DND-41 (cell line): ENCODE measurements at regions not wholly inside any gene's neighbourhood (a gene's known extent, or its start where the extent isn't known, plus 50 kb on each side); places are given as distances from the start of the nearest gene placed in this dataset.

Experiments used
- ATAC-seq: fragments of 200-7000 bp; cut with Tn5 transposase; 3 replicates; pipeline ENCODE4 v1.9.1; 2021; ENCODE audit warnings: low read depth; ENCODE audit not compliant: insufficient read depth
- DNase-seq: peaks from one replicate; pipeline ENCODE4 v3.0.0-alpha.2; 2020
- H2AFZ ChIP-seq: 2 replicates; pipeline ENCODE4 v1.6.0; 2012; ENCODE audit warnings: low read depth, low read length
- H3K27ac ChIP-seq: 2 replicates; pipeline ENCODE4 v1.5.1; 2012; ENCODE audit warnings: low read length, inconsistent platforms
- H3K27me3 ChIP-seq: fragments of 200-600 bp; sonication (generic); 2 replicates; pipeline ENCODE4 v1.6.0; 2012; ENCODE audit warnings: low read length, mild to moderate bottlenecking, inconsistent platforms; ENCODE audit not compliant: insufficient read depth, poor library complexity
- H3K36me3 ChIP-seq: 2 replicates; pipeline ENCODE4 v1.5.1; 2012; ENCODE audit warnings: low read length, inconsistent platforms; ENCODE audit not compliant: insufficient read depth
- H3K4me1 ChIP-seq: 2 replicates; pipeline ENCODE4 v1.5.1; 2012; ENCODE audit warnings: mild to moderate bottlenecking, low read length; ENCODE audit not compliant: insufficient read depth
- H3K4me2 ChIP-seq: 2 replicates; pipeline ENCODE4 v1.6.0; 2012; ENCODE audit warnings: mild to moderate bottlenecking, moderate library complexity, low read length, inconsistent platforms; ENCODE audit not compliant: insufficient read depth
- H3K4me3 ChIP-seq, 2 experiments: fragments of 200-600 bp in 1 of 2; shearing (Covaris generic) in 1 of 2; 2 replicates each; pipeline ENCODE4 v1.5.1; 2012 to 2016; ENCODE audit warnings: inconsistent platforms in 2 of 2, low read length in 2 of 2, mild to moderate bottlenecking in 2 of 2, low read depth in 1 of 2, moderate library complexity in 1 of 2
- H3K79me2 ChIP-seq: 2 replicates; pipeline ENCODE4 v1.6.0; 2012; ENCODE audit warnings: low read length, inconsistent platforms; ENCODE audit not compliant: insufficient read depth
- H3K9ac ChIP-seq: 2 replicates; pipeline ENCODE4 v1.6.0; 2012; ENCODE audit warnings: low read depth, mild to moderate bottlenecking, inconsistent platforms, low read length, moderate library complexity
- H3K9me3 ChIP-seq: 2 replicates; pipeline ENCODE4 v1.5.1; 2012; ENCODE audit warnings: low read length, moderate library complexity, mild to moderate bottlenecking, inconsistent platforms; ENCODE audit not compliant: insufficient read depth, severe bottlenecking
- H4K20me1 ChIP-seq: 2 replicates; pipeline ENCODE4 v1.6.0; 2012; ENCODE audit warnings: low read length; ENCODE audit not compliant: insufficient read depth
- EZH2 ChIP-seq: IDR thresholded peaks from 3 replicates; pipeline ENCODE4 v1.6.1; 2012; ENCODE audit warnings: borderline replicate concordance, low read depth, mild to moderate bottlenecking, moderate library complexity, low read length, inconsistent platforms; ENCODE audit not compliant: severe bottlenecking
- TF ChIP-seq, protein P1 (sequence below): IDR thresholded peaks from 2 replicates; pipeline ENCODE4 v1.5.1; 2012; ENCODE audit warnings: borderline replicate concordance, low read length, moderate library complexity, mild to moderate bottlenecking; ENCODE audit not compliant: poor library complexity, severe bottlenecking; ENCODE audit errors: extremely low read depth

- H3K4me2 ChIP-seq: no peak overlapping the region
- H2AFZ ChIP-seq: no peak overlapping the region
- no peaks in the 10 kb centered on the region for H3K36me3 ChIP-seq
- no peaks in the 10 kb centered on the region for H4K20me1 ChIP-seq
- no peaks in the 10 kb centered on the region for H3K4me1 ChIP-seq
- H3K9ac ChIP-seq: no peak overlapping the region
- H3K4me3 ChIP-seq: no peak overlapping the region
- ATAC-seq: no peak
- H3K27ac ChIP-seq: no peak overlapping the region
- H3K9me3 ChIP-seq: no peaks in the 10 kb centered on the region
- H3K79me2 ChIP-seq: no peaks in the 10 kb centered on the region
- no peak for DNase-seq
- no peak for TF ChIP-seq EZH2
- TF ChIP-seq, protein P1, sequence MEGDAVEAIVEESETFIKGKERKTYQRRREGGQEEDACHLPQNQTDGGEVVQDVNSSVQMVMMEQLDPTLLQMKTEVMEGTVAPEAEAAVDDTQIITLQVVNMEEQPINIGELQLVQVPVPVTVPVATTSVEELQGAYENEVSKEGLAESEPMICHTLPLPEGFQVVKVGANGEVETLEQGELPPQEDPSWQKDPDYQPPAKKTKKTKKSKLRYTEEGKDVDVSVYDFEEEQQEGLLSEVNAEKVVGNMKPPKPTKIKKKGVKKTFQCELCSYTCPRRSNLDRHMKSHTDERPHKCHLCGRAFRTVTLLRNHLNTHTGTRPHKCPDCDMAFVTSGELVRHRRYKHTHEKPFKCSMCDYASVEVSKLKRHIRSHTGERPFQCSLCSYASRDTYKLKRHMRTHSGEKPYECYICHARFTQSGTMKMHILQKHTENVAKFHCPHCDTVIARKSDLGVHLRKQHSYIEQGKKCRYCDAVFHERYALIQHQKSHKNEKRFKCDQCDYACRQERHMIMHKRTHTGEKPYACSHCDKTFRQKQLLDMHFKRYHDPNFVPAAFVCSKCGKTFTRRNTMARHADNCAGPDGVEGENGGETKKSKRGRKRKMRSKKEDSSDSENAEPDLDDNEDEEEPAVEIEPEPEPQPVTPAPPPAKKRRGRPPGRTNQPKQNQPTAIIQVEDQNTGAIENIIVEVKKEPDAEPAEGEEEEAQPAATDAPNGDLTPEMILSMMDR: no peak
- no peaks in the 10 kb centered on the region for H3K27me3 ChIP-seq
These were observed 595.9 kb downstream of the BCOR start for GRCh38 chrX:39501822-39502221.

DNA sequence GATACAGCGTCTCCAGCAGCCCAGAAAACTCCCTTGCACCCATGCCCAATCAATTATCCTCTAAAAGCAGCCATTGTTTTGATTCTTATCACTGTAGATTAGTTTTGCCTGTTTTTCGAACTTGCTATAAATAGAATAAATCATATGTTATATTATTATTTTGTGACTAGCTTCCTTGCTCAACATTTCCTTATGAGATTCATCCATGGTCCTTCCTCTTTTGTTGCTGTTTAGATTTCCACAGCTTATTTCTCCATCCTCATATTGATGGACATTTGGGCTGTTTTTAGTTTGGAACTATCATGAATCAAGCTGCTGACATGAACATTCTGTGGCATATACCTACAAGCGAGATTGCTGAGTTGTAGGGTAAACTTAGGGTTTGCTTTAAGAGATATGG, 595.3 kb downstream of the BCOR start:
- Histone ChIP-seq H3K4me1 (no peaks in the 10 kb centered on the region), H4K20me1 (no peaks in the 10 kb centered on the region), H3K27me3 (no peaks in the 10 kb centered on the region), H3K9me3 (no peaks in the 10 kb centered on the region), H3K4me3 (no peak overlapping the region), H3K27ac (no peak overlapping the region), H3K9ac (no peak overlapping the region), H3K79me2 (no peaks in the 10 kb centered on the region), H3K36me3 (no peaks in the 10 kb centered on the region), H3K4me2 (no peak overlapping the region), H2AFZ (no peak overlapping the region)
- DNase-seq: no peak
- no peak for ATAC-seq
- TF ChIP-seq, protein P1: no peak
- no peak for TF ChIP-seq EZH2

DNA sequence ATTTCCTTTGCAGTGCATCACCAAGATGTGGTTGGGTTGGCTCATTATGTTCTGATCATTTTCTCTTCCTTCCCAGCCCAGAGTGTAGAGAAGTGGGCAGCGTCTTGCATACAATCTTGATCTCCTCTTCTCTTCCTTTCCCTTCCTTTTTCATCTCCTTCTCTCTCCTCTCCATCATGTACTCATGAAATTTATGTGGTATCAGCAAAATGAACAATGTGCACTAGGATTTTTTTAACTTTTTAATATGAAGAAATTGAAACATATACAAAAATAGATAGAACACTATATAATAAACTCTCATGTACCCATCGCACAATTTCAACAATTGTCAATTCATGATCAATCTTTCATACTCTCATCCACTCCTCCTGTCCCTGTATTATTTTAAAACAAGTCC, 593.5 kb downstream of the BCOR start:
- no peak for TF ChIP-seq EZH2
- TF ChIP-seq, protein P1: no peak
- ATAC-seq (no peak), DNase-seq (no peak)
- Histone ChIP-seq H3K79me2 (no peaks in the 10 kb centered on the region), H3K4me1 (no peaks in the 10 kb centered on the region), H3K27me3 (no peaks in the 10 kb centered on the region), H2AFZ (no peak overlapping the region), H3K4me3 (no peak overlapping the region), H3K36me3 (no peaks in the 10 kb centered on the region), H3K9ac (no peak overlapping the region), H3K9me3 (no peaks in the 10 kb centered on the region), H3K4me2 (no peak overlapping the region), H3K27ac (no peak overlapping the region), H4K20me1 (no peaks in the 10 kb centered on the region)

GRCh38 chrX:39504850-39505259, 592.9 kb downstream of the BCOR start:
- no peak for ATAC-seq

More at GRCh38 chrX:39504850-39505259, 592.9 kb downstream of the BCOR start:
- Histone ChIP-seq H3K36me3 (no peaks in the 10 kb centered on the region), H3K9me3 (no peaks in the 10 kb centered on the region), H3K27ac (no peak overlapping the region), H3K4me1 (no peaks in the 10 kb centered on the region), H2AFZ (no peak overlapping the region), H3K4me3 (no peak overlapping the region), H4K20me1 (no peaks in the 10 kb centered on the region), H3K27me3 (no peaks in the 10 kb centered on the region), H3K9ac (no peak overlapping the region), H3K4me2 (no peak overlapping the region), H3K79me2 (no peaks in the 10 kb centered on the region)
- no peak for TF ChIP-seq EZH2
- TF ChIP-seq, protein P1: no peak
- no peak for DNase-seq
